ENCODE measurements at regions not wholly inside any gene's neighbourhood (a gene's known extent, or its start where the extent isn't known, plus 50 kb on each side); places are given as distances from the start of the nearest gene placed in this dataset.

DNA sequence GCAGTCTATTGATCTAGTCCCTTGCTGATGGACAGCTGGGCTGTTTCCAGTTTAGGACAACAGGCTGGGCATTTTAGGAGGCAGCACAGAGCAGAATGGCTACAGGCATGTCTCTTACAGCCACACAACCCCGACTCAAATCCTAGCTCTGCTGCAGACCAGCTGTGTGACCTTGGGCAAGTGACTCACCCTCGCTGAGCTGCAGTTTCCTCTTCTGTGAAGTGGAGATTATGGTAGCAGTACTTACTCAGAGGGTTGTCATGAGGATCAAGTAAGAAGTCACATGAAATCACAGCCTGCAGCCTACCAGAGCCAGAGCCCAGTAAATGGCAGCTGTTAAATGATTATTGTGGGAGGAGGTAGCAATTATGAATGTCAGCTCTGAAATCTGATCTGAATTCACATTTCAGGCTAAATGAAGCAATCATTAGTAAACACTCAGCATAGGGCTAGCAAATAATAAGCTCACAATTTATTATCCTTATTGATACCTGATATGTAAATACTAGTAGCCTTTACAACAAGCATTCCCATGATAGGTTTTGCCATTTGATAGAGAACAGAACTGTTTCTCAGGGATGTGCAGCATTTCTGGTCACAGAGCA lies 58.9 kb downstream of the MYEOV start:
- no peaks in the 10 kb centered on the region for H3K9me3 ChIP-seq
- H3K4me3 ChIP-seq (replicated peaks in 1 of 3), result no peak overlapping the region
- no peaks in the 10 kb centered on the region for H3K36me3 ChIP-seq
- 47 to 64% methylated on average over 2 of the region's 2 CpGs for WGBS, 2 donors
- no peaks in the 10 kb centered on the region for H3K27me3 ChIP-seq
- TF ChIP-seq POLR2A (IDR thresholded peaks at IDR 0.05), result no peak
- TF ChIP-seq, protein P1, sequence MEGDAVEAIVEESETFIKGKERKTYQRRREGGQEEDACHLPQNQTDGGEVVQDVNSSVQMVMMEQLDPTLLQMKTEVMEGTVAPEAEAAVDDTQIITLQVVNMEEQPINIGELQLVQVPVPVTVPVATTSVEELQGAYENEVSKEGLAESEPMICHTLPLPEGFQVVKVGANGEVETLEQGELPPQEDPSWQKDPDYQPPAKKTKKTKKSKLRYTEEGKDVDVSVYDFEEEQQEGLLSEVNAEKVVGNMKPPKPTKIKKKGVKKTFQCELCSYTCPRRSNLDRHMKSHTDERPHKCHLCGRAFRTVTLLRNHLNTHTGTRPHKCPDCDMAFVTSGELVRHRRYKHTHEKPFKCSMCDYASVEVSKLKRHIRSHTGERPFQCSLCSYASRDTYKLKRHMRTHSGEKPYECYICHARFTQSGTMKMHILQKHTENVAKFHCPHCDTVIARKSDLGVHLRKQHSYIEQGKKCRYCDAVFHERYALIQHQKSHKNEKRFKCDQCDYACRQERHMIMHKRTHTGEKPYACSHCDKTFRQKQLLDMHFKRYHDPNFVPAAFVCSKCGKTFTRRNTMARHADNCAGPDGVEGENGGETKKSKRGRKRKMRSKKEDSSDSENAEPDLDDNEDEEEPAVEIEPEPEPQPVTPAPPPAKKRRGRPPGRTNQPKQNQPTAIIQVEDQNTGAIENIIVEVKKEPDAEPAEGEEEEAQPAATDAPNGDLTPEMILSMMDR (IDR thresholded peaks at IDR 0.05), result no peak
- no peaks in the 10 kb centered on the region for H3K4me1 ChIP-seq
- no peak overlapping the region for H3K27ac ChIP-seq
- intact Hi-C loops (cut with DNase I), result no loop called here
- DNase-seq, result no peak

DNA sequence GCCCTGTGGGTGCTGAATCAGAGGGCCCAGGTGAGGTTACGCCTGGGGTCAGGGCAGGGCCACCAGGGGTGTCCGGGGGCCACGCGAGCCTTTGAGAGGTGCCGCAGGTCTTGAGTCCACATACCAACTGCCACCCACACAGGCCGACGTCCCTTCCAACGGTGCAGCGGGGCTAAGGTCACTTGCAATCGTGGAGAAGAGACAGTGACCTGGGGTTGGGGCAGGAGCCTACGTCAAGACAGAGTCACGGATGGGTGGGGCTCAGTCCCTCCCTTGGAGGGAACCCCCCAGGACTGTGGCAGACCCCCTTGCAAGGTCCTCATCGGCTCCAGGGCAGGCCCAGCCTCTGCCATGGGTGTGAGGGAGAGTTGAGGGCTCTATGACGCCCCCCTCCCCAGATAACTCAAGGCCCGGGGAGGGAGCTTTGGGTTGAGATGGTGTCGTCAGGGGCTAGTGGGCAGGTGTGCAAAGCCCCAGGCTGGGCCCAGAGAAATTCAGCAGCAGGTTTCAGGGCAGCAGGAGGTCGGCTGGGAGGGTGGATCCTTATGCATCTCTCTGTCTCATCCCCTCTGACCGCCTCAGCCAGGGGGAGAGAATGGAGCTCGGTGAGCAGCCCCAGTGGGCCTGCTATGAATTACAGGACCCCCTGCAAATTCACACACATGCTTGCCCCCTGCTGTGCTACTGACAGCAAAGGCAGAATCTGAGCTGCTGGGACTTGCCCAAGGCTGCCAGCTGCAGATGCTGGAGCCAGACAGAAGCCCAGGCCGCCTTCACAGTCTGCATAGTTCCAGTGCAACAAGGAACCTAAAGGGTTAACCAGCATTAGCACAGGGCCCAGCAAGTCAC lies 60.0 kb downstream of the MYEOV start:
- no peak for TF ChIP-seq POLR2A (IDR thresholded peaks at IDR 0.05)
- TF ChIP-seq, protein P1 (IDR thresholded peaks at IDR 0.05), result no peak
- Histone ChIP-seq H3K27me3 (no peaks in the 10 kb centered on the region), H3K4me3 (replicated peaks in 1 of 3) (no peak overlapping the region), H3K9me3 (no peaks in the 10 kb centered on the region), H3K36me3 (no peaks in the 10 kb centered on the region), H3K27ac (no peak overlapping the region), H3K4me1 (no peaks in the 10 kb centered on the region)
- whole genome bisulfite sequencing, 2 donors, result 85 to 91% methylated on average over 14 to 20 of the region's 20 CpGs
- intact Hi-C loops (cut with DNase I), result no loop called here
- no peak for DNase-seq

DNA sequence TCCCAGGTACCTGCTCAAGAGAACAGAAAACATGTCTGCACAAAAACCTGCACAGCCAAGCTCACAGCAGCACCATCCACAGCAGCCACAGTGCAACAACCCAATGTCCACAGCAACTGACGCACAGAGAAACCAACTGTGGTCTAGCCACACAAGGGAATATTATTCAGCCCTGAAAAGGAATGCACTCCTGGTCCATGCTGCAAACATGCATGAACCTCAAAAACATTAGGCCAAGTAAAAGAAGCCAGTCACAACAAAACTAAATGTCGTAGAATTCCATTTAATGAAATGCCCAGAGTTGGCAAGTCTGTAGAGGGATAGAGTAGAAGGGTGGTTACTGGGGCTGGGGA lies 60.6 kb downstream of the MYEOV start:
- H3K4me3 ChIP-seq (replicated peaks in 1 of 3), result no peak overlapping the region
- intact Hi-C loops (cut with DNase I), result no loop called here
- H3K27me3 ChIP-seq, result no peaks in the 10 kb centered on the region
- TF ChIP-seq, protein P1 (IDR thresholded peaks at IDR 0.05), result no peak
- no peak for TF ChIP-seq POLR2A (IDR thresholded peaks at IDR 0.05)
- no peaks in the 10 kb centered on the region for H3K36me3 ChIP-seq
- 93 to 97% methylated on average over 2 of the region's 2 CpGs for WGBS, 2 donors
- H3K9me3 ChIP-seq, result no peaks in the 10 kb centered on the region
- H3K27ac ChIP-seq, result no peak overlapping the region
- no peak for DNase-seq
- no peaks in the 10 kb centered on the region for H3K4me1 ChIP-seq

DNA sequence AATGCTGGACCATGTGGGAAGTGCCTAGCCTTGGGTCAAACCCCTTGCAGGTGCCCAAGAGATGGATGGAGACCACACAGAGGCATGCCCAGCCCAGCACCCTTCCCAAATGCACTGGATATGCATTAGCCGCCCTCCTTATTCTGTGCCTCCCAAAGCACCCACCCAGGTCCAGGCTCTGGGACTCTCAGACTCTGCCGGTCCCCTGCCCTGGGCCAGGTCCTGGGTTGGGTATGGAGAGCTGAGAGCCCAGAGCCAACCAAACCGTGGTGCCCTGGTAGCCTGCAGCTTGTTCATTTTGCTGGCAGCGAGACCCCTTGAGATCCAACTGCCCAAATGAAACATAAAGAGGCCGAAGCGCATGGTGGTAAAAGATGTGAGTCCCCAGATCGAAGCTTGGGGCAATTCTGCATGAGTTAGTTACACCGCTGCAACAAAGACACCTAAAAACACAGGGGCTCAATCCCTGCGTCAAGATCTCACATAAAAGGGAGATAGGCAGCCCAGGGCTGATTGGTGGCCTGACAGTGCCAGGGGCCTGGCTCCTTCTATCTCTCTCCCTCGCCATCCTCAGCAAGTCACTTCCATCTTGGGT lies 61.5 kb downstream of the MYEOV start:
- no peaks in the 10 kb centered on the region for H3K36me3 ChIP-seq
- DNase-seq, result no peak
- H3K4me3 ChIP-seq (replicated peaks in 1 of 3), result no peak overlapping the region
- H3K4me1 ChIP-seq, result no peaks in the 10 kb centered on the region
- no peak overlapping the region for H3K27ac ChIP-seq
- intact Hi-C loops (cut with DNase I), result no loop called here
- H3K9me3 ChIP-seq, result no peaks in the 10 kb centered on the region
- WGBS, 2 donors, result 93 to 98% methylated on average over 10 of the region's 10 CpGs
- TF ChIP-seq, protein P1 (IDR thresholded peaks at IDR 0.05), result no peak
- no peak for TF ChIP-seq POLR2A (IDR thresholded peaks at IDR 0.05)
- H3K27me3 ChIP-seq, result no peaks in the 10 kb centered on the region
